ENCODE measurements at regions not wholly inside any gene's neighbourhood (a gene's known extent, or its start where the extent isn't known, plus 50 kb on each side); places are given as distances from the start of the nearest gene placed in this dataset.

DNA sequence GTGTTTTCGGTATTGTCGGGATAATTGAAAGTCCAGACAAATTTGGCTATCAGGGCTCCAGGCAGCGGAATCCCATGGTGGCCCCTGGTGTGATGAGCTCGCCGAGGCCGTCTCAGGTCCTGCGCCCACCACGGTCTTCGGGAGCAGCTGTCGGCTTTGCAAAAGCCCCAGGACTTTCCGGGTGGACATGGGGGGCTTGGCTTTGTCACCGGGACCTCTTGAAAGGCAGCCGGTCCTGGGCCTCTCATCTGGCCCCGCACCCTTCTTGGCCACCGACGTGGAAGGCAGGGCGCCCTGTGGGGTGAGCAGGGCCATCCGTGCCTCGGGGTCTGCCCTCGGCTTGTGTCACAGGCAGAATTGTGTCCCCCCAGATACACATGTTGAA is 87.1 kb upstream of the ACTRT2 start:
- no peak overlapping the region for H3K9ac ChIP-seq (ENCODE audit: low read length)
- no peaks in the 10 kb centered on the region for H3K9me3 ChIP-seq (ENCODE audit: low read length)
- no peak overlapping the region for H3K4me2 ChIP-seq (ENCODE audit: low read depth, low read length, poor library complexity, severe bottlenecking)
- H3K27ac ChIP-seq (ENCODE audit: low read length): no peak overlapping the region
- H4K20me1 ChIP-seq (ENCODE audit: insufficient read depth, low read depth, low read length): no peaks in the 10 kb centered on the region
- no peaks in the 10 kb centered on the region for H3K79me2 ChIP-seq (ENCODE audit: low read length)
- no peak overlapping the region for H2AFZ ChIP-seq (ENCODE audit: low read length)
- no peaks in the 10 kb centered on the region for H3K4me1 ChIP-seq (ENCODE audit: low read length)
- H3K4me3 ChIP-seq (ENCODE audit: low read length): no peak overlapping the region
- no peaks in the 10 kb centered on the region for H3K9me2 ChIP-seq (replicated peaks; ENCODE audit: insufficient read depth, low read length)
- no peak for DNase-seq
- no peaks in the 10 kb centered on the region for H3K27me3 ChIP-seq (ENCODE audit: low read length)
- no peaks in the 10 kb centered on the region for H3K36me3 ChIP-seq (ENCODE audit: insufficient read depth, low read length)

DNA sequence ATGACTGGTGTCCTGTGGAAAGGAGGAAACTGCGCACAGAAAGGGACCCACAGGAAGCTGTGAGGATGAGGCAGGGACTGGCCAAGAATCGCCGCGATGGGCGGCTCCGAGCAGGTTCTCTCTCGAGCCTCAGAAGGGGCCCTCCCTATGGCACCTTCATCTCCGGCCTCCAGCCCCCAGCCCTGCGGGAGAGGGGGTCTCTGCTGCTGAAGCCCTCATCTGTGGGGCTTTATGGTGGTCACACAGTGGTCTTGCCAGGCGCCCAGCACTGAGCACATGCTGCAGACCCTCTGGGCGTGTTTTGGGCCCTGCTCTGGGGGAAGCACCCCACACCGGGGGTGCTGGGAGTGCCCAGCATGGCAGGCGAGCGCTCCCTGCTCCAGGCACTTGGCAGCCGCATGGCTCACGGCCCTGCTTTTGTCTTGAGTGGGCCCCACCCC is 86.6 kb upstream of the ACTRT2 start:
- Histone ChIP-seq H4K20me1 (ENCODE audit: insufficient read depth, low read depth, low read length) (no peaks in the 10 kb centered on the region), H3K27me3 (ENCODE audit: low read length) (no peaks in the 10 kb centered on the region), H3K9ac (ENCODE audit: low read length) (no peak overlapping the region), H3K9me3 (ENCODE audit: low read length) (no peaks in the 10 kb centered on the region), H3K36me3 (ENCODE audit: insufficient read depth, low read length) (no peaks in the 10 kb centered on the region), H3K4me1 (ENCODE audit: low read length) (no peaks in the 10 kb centered on the region), H3K79me2 (ENCODE audit: low read length) (no peaks in the 10 kb centered on the region), H3K4me3 (ENCODE audit: low read length) (no peak overlapping the region), H3K4me2 (ENCODE audit: low read depth, low read length, poor library complexity, severe bottlenecking) (no peak overlapping the region), H3K27ac (ENCODE audit: low read length) (no peak overlapping the region), H2AFZ (ENCODE audit: low read length) (no peak overlapping the region), H3K9me2 (replicated peaks; ENCODE audit: insufficient read depth, low read length) (no peaks in the 10 kb centered on the region)
- DNase-seq: no peak

DNA sequence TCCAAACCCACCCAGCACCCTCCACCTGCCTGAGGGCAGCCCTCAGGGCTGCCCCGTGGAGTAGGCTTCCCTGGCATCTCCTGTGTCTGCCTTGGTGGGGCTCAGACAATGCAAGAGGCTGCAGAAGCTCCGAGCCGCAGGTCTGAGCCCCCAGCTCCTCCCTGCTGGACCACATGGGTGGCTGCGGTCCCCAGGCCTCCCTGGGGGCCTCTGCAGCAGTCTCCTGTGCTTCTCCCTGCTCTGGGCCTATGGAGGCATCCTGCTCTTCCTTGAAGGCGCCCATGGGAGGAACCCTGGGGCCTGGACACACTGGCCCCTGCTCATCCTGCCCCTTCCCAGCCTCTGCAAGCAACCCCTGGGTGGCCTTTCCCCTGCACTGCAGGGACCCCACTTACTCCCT is 86.1 kb upstream of the ACTRT2 start:
- no peak overlapping the region for H2AFZ ChIP-seq (ENCODE audit: low read length)
- no peaks in the 10 kb centered on the region for H3K27me3 ChIP-seq (ENCODE audit: low read length)
- DNase-seq: no peak
- H4K20me1 ChIP-seq (ENCODE audit: insufficient read depth, low read depth, low read length): no peaks in the 10 kb centered on the region
- no peaks in the 10 kb centered on the region for H3K36me3 ChIP-seq (ENCODE audit: insufficient read depth, low read length)
- no peak overlapping the region for H3K4me2 ChIP-seq (ENCODE audit: low read depth, low read length, poor library complexity, severe bottlenecking)
- H3K9ac ChIP-seq (ENCODE audit: low read length): no peak overlapping the region
- H3K79me2 ChIP-seq (ENCODE audit: low read length): no peaks in the 10 kb centered on the region
- H3K9me3 ChIP-seq (ENCODE audit: low read length): no peaks in the 10 kb centered on the region
- no peaks in the 10 kb centered on the region for H3K4me1 ChIP-seq (ENCODE audit: low read length)
- no peak overlapping the region for H3K4me3 ChIP-seq (ENCODE audit: low read length)
- H3K27ac ChIP-seq (ENCODE audit: low read length): no peak overlapping the region
- H3K9me2 ChIP-seq (replicated peaks; ENCODE audit: insufficient read depth, low read length): no peaks in the 10 kb centered on the region

DNA sequence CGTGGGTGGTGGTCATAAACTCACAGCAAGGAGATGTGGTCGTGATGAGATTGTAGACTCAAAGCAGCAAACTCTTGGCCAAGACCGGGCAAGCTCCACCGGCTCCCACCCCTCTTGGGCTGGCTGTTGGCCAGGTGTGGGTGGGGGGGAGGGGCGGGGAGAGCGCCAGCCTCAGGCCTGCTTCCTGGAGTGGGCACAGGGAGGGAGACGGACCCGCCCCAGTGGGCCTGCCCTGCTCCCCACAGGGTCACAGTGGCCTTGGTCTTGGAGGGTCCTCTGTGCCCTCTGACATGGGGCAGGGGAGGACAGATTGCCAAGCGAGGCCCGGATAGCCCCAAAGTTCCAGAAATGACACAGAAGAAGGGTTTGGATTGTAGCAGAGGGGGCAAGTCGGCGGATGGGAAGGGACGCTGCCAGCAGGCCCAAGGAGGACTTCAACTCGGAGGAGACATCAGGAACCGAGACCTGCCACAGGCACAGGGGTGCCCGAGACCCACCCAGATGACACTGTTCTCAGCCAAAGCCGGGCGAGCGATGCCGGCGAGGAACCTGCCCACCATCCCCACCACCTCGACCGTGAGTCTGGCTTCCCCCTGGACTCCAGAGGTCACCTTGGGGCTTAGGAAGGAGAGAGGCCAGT is 85.4 kb upstream of the ACTRT2 start:
- no peaks in the 10 kb centered on the region for H3K36me3 ChIP-seq (ENCODE audit: insufficient read depth, low read length)
- no peak for DNase-seq
- no peak overlapping the region for H3K4me3 ChIP-seq (ENCODE audit: low read length)
- H3K27me3 ChIP-seq (ENCODE audit: low read length): no peaks in the 10 kb centered on the region
- no peaks in the 10 kb centered on the region for H3K79me2 ChIP-seq (ENCODE audit: low read length)
- no peak overlapping the region for H3K27ac ChIP-seq (ENCODE audit: low read length)
- no peaks in the 10 kb centered on the region for H3K4me1 ChIP-seq (ENCODE audit: low read length)
- no peaks in the 10 kb centered on the region for H3K9me3 ChIP-seq (ENCODE audit: low read length)
- H4K20me1 ChIP-seq (ENCODE audit: insufficient read depth, low read depth, low read length): no peaks in the 10 kb centered on the region
- no peak overlapping the region for H3K4me2 ChIP-seq (ENCODE audit: low read depth, low read length, poor library complexity, severe bottlenecking)
- no peak overlapping the region for H2AFZ ChIP-seq (ENCODE audit: low read length)
- no peak overlapping the region for H3K9ac ChIP-seq (ENCODE audit: low read length)
- H3K9me2 ChIP-seq (replicated peaks; ENCODE audit: insufficient read depth, low read length): no peaks in the 10 kb centered on the region

DNA sequence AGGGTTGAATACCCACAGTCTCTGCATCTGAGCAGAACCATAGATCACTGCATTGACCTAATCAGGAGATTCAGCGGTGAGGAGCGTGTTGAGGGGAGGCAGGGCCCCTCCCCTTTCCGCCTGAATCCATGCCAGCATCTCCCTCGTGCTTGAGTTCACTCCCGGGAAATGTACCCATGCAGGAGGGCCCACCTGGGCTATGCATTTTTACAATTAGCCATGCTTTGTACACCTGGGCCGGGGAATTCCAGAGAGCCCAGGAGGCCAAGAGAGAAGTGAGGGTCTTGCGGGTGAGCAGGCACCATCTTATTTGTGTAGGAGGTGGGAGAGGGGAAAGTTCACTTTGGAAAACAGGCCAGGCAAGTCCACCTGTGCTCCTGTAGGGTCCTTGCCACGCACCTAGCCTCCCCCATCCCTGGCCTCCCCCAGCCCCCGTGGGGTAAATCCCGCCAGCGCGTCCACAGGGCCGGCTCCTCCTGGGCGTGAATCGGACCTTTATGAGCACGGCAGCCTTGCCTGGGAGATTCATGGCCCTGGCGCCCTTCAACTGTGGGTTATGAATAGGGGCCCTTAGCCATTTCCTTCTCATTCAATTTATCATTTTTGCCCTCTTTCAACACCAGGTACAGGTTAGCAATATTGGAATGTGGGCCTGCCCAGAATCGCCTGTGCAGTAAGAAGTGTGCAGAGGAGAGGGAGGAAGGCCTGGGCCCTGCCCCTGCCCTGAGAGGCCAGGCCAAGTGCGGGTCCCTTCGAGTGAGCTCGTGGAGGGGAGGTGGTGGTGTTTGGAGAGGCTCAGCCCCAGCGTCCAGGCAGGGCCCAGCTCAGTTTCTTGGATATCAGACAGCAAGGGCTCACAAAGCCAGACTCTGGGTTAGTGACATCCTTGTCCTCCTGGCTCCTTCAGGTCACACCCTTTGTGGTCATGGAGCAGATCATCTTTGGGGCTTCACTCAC is 84.4 kb upstream of the ACTRT2 start:
- no peak overlapping the region for H3K9ac ChIP-seq (ENCODE audit: low read length)
- no peaks in the 10 kb centered on the region for H3K4me1 ChIP-seq (ENCODE audit: low read length)
- no peak for DNase-seq
- H3K4me3 ChIP-seq (ENCODE audit: low read length): no peak overlapping the region
- no peaks in the 10 kb centered on the region for H3K36me3 ChIP-seq (ENCODE audit: insufficient read depth, low read length)
- H4K20me1 ChIP-seq (ENCODE audit: insufficient read depth, low read depth, low read length): no peaks in the 10 kb centered on the region
- H3K27me3 ChIP-seq (ENCODE audit: low read length): no peaks in the 10 kb centered on the region
- H3K79me2 ChIP-seq (ENCODE audit: low read length): no peaks in the 10 kb centered on the region
- H3K4me2 ChIP-seq (ENCODE audit: low read depth, low read length, poor library complexity, severe bottlenecking): no peak overlapping the region
- no peak overlapping the region for H3K27ac ChIP-seq (ENCODE audit: low read length)
- H3K9me2 ChIP-seq (replicated peaks; ENCODE audit: insufficient read depth, low read length): no peaks in the 10 kb centered on the region
- H2AFZ ChIP-seq (ENCODE audit: low read length): no peak overlapping the region
- no peaks in the 10 kb centered on the region for H3K9me3 ChIP-seq (ENCODE audit: low read length)

DNA sequence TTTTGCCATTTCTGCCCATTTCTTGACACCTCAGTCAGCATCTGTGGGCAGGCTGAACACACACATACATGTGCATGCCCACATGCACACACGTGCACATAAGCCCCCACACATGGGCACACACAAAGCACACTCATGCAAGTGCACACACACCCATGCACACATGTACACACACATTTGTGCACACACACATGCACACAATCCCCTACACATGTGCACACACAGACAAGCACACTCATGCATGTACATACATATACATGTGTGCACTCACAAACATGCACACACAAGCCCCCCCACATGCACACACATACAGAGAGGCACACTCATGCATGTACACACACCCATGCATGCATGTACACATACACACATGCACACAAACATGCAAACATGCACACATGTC is 83.5 kb upstream of the ACTRT2 start:
- Histone ChIP-seq H3K4me3 (ENCODE audit: low read length) (no peak overlapping the region), H3K4me2 (ENCODE audit: low read depth, low read length, poor library complexity, severe bottlenecking) (no peak overlapping the region), H3K36me3 (ENCODE audit: insufficient read depth, low read length) (no peaks in the 10 kb centered on the region), H3K9ac (ENCODE audit: low read length) (no peak overlapping the region), H3K9me2 (replicated peaks; ENCODE audit: insufficient read depth, low read length) (no peaks in the 10 kb centered on the region), H4K20me1 (ENCODE audit: insufficient read depth, low read depth, low read length) (no peaks in the 10 kb centered on the region), H3K27ac (ENCODE audit: low read length) (no peak overlapping the region), H3K9me3 (ENCODE audit: low read length) (no peaks in the 10 kb centered on the region), H2AFZ (ENCODE audit: low read length) (no peak overlapping the region), H3K4me1 (ENCODE audit: low read length) (no peaks in the 10 kb centered on the region), H3K79me2 (ENCODE audit: low read length) (no peaks in the 10 kb centered on the region), H3K27me3 (ENCODE audit: low read length) (no peaks in the 10 kb centered on the region)
- DNase-seq: no peak

DNA sequence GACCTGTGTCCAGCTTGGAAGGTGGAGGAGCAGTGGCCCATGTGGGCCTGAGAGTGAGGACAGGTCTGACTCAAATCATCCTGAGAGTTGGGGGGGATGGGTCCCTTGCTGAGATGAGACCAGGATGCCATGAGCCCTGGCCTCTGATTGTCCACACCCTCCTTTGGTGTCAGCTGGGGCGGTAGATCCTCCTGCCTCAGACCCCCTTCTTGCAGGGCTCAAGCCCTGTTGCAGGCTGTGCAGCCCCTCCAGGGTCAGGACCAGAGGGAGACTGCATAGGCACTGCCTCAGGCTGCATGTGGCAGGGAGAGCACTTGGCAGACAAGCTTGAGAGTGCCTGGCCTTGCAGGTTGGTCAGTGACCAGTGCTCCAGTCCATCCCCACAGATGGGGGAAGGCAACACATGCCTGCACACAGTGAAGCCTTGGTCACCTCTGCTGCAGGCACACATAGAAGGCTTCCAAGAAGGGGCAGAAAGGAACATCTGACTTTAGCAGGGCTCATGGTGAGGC is 82.2 kb upstream of the ACTRT2 start:
- Histone ChIP-seq H3K9me3 (ENCODE audit: low read length) (no peaks in the 10 kb centered on the region), H3K4me1 (ENCODE audit: low read length) (no peaks in the 10 kb centered on the region), H3K4me2 (ENCODE audit: low read depth, low read length, poor library complexity, severe bottlenecking) (no peak overlapping the region), H3K79me2 (ENCODE audit: low read length) (no peaks in the 10 kb centered on the region), H4K20me1 (ENCODE audit: insufficient read depth, low read depth, low read length) (no peaks in the 10 kb centered on the region), H3K27me3 (ENCODE audit: low read length) (no peaks in the 10 kb centered on the region), H3K4me3 (ENCODE audit: low read length) (no peak overlapping the region), H3K27ac (ENCODE audit: low read length) (no peak overlapping the region), H2AFZ (ENCODE audit: low read length) (no peak overlapping the region), H3K9ac (ENCODE audit: low read length) (no peak overlapping the region), H3K9me2 (replicated peaks; ENCODE audit: insufficient read depth, low read length) (no peaks in the 10 kb centered on the region), H3K36me3 (ENCODE audit: insufficient read depth, low read length) (no peaks in the 10 kb centered on the region)
- DNase-seq: no peak

DNA sequence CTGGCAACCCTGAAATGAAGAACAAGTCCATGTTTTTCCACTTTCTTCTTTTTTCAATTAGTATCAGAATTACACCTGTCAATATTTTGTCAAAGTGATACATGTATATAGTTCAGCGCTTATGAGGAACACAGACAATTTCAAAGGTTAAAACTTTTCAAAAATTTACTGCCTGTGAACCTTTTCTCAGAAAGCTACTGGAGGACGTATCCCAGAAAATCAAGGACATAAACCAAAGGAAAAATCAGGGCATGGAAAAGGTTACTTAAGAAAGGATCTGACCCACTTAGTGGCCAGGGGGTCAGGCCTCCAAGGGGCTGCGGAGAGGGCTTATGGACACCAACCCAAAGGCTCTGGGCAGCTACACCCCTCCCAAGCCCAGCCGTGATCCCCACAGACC is 81.1 kb upstream of the ACTRT2 start:
- Histone ChIP-seq H3K9ac (ENCODE audit: low read length) (no peak overlapping the region), H3K79me2 (ENCODE audit: low read length) (no peaks in the 10 kb centered on the region), H3K4me2 (ENCODE audit: low read depth, low read length, poor library complexity, severe bottlenecking) (no peak overlapping the region), H4K20me1 (ENCODE audit: insufficient read depth, low read depth, low read length) (no peaks in the 10 kb centered on the region), H3K36me3 (ENCODE audit: insufficient read depth, low read length) (no peaks in the 10 kb centered on the region), H3K27ac (ENCODE audit: low read length) (no peak overlapping the region), H3K4me1 (ENCODE audit: low read length) (no peaks in the 10 kb centered on the region), H3K9me3 (ENCODE audit: low read length) (no peaks in the 10 kb centered on the region), H3K4me3 (ENCODE audit: low read length) (no peak overlapping the region), H3K27me3 (ENCODE audit: low read length) (no peaks in the 10 kb centered on the region), H3K9me2 (replicated peaks; ENCODE audit: insufficient read depth, low read length) (no peaks in the 10 kb centered on the region), H2AFZ (ENCODE audit: low read length) (no peak overlapping the region)
- no peak for DNase-seq
